Body of pancreas (tissue), 4 donors: ENCODE measurements at regions not wholly inside any gene's neighbourhood (a gene's known extent, or its start where the extent isn't known, plus 50 kb on each side); places are given as distances from the start of the nearest gene placed in this dataset.

Source experiments
- CTCF ChIP-seq, 7 experiments: fragments of 450-650 bp in 4 of 7; fragments of 200-600 bp in 3 of 7; sonication (generic) in 3 of 7; IDR thresholded peaks; one replicate each; pipeline ENCODE4 v1.5.1; 2016 to 2019; ENCODE audit warnings: antibody characterized with exemption in 7 of 7
- POLR2A ChIP-seq, 3 donors: fragments of 450-650 bp; IDR thresholded peaks; one replicate each; pipeline ENCODE4 v1.6.1; 2016; ENCODE audit warnings: antibody characterized with exemption in 3 of 3, mild to moderate bottlenecking in 2 of 3

- TF ChIP-seq CTCF (IDR thresholded peaks at IDR 0.05) (no peak), POLR2A (IDR thresholded peaks at IDR 0.05) (no peak)
These were observed 85.4 kb upstream of the ETV6 start for GRCh38 chr12:11563785-11564739.
